Lower leg skin (tissue), 3 donors: ENCODE measurements at regions not wholly inside any gene's neighbourhood (a gene's known extent, or its start where the extent isn't known, plus 50 kb on each side); places are given as distances from the start of the nearest gene placed in this dataset.

Experiments
- POLR2A ChIP-seq, 2 donors: fragments of 450-650 bp; IDR thresholded peaks; one replicate each; pipeline ENCODE4 v1.6.1; 2016 to 2017; ENCODE audit warnings: antibody characterized with exemption in 2 of 2, mild to moderate bottlenecking in 1 of 2, moderate library complexity in 1 of 2
- TF ChIP-seq, protein P1 (sequence below), 3 donors: fragments of 450-650 bp; IDR thresholded peaks; one replicate each; pipeline ENCODE4 v1.5.1; 2016; ENCODE audit warnings: antibody characterized with exemption in 3 of 3, mild to moderate bottlenecking in 3 of 3, moderate library complexity in 2 of 3

DNA sequence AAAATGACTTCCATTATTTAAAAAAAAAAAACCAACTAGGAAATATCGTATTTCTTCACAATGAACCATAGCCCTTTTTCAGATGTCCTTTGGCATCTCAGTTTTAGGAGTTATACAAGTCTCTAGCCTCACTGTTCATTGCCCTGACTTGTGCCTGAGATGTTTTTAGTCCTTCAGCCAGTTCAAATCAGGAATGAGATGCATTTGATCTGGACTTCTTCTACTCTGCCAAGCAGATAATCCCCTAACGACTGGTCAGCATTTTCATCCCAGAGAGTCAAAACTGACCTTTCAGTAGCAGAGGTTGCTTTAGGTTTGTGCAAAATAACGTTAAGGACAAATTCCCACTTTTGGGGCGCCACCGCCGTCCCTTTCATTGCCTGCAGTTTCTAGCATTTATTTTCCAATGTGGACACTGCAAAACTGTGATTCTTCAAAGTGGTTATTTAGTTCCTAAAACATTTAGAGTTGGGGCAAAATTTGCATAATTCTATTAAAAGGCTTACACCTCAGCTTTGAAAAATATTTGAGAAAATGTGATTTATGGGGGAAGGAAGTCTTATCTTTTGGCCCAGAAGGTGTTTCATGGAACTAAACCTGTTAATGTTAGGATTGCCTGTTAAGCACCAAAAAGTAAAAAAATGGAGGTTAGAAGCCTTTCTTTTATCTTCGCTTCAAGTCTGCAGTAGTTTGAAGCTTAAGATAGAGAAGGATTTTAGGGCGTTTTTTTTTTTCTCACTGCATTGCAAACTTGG is 152.0 kb upstream of the SGK1 start:
- TF ChIP-seq, protein P1, sequence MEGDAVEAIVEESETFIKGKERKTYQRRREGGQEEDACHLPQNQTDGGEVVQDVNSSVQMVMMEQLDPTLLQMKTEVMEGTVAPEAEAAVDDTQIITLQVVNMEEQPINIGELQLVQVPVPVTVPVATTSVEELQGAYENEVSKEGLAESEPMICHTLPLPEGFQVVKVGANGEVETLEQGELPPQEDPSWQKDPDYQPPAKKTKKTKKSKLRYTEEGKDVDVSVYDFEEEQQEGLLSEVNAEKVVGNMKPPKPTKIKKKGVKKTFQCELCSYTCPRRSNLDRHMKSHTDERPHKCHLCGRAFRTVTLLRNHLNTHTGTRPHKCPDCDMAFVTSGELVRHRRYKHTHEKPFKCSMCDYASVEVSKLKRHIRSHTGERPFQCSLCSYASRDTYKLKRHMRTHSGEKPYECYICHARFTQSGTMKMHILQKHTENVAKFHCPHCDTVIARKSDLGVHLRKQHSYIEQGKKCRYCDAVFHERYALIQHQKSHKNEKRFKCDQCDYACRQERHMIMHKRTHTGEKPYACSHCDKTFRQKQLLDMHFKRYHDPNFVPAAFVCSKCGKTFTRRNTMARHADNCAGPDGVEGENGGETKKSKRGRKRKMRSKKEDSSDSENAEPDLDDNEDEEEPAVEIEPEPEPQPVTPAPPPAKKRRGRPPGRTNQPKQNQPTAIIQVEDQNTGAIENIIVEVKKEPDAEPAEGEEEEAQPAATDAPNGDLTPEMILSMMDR (IDR thresholded peaks at IDR 0.05): no peak
- no peak for TF ChIP-seq POLR2A (IDR thresholded peaks at IDR 0.05)
